ENCODE measurements at regions not wholly inside any gene's neighbourhood (a gene's known extent, or its start where the extent isn't known, plus 50 kb on each side); places are given as distances from the start of the nearest gene placed in this dataset.

DNA sequence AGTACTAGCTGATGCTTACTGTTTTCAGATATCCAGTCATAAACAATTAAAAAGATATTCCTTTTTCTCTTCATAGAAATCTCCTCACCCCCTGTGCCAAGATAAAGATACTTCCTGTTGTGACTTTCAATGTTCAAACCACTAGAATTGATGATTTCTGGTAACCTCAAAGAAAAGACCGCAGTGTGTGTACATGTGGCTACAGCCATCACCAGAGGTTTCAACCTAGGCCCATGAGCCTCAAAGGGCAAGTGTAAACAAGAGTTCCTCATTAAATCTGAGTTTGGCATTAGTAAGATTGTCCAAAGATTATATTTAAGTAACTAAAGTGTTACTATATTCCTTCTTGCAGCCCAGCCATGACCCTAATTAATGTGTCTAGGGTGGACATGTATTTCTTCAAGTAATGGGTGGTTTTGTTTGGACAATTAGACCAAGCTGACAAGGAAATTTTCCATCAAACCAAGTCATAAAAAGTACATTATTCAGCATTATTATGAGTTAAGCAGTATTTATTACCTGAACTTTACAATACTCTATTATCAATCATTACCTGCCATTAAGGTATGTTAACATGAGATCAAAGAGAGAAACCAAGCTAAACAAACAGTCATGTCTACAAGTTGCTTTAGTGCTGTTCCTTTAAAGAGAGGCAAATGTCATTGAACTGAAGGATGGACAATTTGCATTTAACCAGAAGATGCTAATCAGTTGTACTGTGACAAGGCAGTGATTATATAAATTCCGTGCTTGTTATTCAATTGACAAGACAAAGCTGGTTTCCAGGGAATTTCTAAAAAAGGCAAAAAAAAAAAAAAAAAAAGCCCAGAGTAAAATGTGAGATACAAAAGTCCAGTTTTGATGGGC is 382.7 kb downstream of the LNPK start:
- H3K27ac ChIP-seq (replicated peaks), result no peak overlapping the region
- TF ChIP-seq, protein P1, sequence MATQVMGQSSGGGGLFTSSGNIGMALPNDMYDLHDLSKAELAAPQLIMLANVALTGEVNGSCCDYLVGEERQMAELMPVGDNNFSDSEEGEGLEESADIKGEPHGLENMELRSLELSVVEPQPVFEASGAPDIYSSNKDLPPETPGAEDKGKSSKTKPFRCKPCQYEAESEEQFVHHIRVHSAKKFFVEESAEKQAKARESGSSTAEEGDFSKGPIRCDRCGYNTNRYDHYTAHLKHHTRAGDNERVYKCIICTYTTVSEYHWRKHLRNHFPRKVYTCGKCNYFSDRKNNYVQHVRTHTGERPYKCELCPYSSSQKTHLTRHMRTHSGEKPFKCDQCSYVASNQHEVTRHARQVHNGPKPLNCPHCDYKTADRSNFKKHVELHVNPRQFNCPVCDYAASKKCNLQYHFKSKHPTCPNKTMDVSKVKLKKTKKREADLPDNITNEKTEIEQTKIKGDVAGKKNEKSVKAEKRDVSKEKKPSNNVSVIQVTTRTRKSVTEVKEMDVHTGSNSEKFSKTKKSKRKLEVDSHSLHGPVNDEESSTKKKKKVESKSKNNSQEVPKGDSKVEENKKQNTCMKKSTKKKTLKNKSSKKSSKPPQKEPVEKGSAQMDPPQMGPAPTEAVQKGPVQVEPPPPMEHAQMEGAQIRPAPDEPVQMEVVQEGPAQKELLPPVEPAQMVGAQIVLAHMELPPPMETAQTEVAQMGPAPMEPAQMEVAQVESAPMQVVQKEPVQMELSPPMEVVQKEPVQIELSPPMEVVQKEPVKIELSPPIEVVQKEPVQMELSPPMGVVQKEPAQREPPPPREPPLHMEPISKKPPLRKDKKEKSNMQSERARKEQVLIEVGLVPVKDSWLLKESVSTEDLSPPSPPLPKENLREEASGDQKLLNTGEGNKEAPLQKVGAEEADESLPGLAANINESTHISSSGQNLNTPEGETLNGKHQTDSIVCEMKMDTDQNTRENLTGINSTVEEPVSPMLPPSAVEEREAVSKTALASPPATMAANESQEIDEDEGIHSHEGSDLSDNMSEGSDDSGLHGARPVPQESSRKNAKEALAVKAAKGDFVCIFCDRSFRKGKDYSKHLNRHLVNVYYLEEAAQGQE (IDR thresholded peaks at IDR 0.05; ENCODE audit: insufficient replicate concordance, low read depth), result no peak
- TF ChIP-seq POLR2AphosphoS5 (IDR thresholded peaks at IDR 0.05; ENCODE audit: low read depth) (no peak), GABPA (IDR thresholded peaks at IDR 0.05; ENCODE audit: low read depth) (no peak), SPI1 (IDR thresholded peaks at IDR 0.05; ENCODE audit: borderline replicate concordance, low read depth) (no peak)
- TF ChIP-seq, protein P2, sequence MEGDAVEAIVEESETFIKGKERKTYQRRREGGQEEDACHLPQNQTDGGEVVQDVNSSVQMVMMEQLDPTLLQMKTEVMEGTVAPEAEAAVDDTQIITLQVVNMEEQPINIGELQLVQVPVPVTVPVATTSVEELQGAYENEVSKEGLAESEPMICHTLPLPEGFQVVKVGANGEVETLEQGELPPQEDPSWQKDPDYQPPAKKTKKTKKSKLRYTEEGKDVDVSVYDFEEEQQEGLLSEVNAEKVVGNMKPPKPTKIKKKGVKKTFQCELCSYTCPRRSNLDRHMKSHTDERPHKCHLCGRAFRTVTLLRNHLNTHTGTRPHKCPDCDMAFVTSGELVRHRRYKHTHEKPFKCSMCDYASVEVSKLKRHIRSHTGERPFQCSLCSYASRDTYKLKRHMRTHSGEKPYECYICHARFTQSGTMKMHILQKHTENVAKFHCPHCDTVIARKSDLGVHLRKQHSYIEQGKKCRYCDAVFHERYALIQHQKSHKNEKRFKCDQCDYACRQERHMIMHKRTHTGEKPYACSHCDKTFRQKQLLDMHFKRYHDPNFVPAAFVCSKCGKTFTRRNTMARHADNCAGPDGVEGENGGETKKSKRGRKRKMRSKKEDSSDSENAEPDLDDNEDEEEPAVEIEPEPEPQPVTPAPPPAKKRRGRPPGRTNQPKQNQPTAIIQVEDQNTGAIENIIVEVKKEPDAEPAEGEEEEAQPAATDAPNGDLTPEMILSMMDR (IDR thresholded peaks at IDR 0.05; ENCODE audit: insufficient read depth, low read length), result no peak
- no peak for DNase-seq (ENCODE audit: low read depth in 1 of 2, low spot score in 1 of 2)
- no peaks in the 10 kb centered on the region for H3K27me3 ChIP-seq (ENCODE audit: insufficient read depth, poor library complexity, severe bottlenecking)
- H3K4me3 ChIP-seq (replicated peaks; ENCODE audit: insufficient read depth, low read length), result no peak overlapping the region

DNA sequence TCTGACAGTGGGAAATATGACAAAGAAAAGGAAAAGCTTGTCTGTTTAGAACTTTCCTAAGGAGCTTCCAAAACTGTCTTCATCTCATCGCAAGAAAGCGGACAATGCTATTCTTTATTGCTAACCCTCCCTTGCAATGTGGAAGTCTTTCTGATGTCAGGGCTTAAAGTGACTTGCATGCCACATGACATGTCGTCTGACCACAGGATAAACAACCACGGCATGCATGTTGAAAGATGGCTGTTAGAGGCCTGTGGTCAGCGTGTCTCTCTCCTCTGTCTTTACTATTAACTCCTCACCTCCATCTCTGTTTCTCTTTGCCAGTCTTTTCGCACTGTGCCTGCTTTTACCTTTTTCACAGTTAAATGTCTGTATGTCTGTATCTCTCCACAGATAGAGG is 389.8 kb downstream of the LNPK start:
- no peaks in the 10 kb centered on the region for H3K27me3 ChIP-seq (ENCODE audit: insufficient read depth, poor library complexity, severe bottlenecking)
- H3K27ac ChIP-seq (replicated peaks), result peak overlapping the region; percentile 14; the same call in 1 of the 2 replicates
- peak in 1 of 2 experiments; percentile 58 for DNase-seq (ENCODE audit: low read depth in 1 of 2, low spot score in 1 of 2)
- no peak overlapping the region for H3K4me3 ChIP-seq (replicated peaks; ENCODE audit: insufficient read depth, low read length)
- TF ChIP-seq GABPA (IDR thresholded peaks at IDR 0.05; ENCODE audit: low read depth) (no peak), SPI1 (IDR thresholded peaks at IDR 0.05; ENCODE audit: borderline replicate concordance, low read depth) (0 out of 2 replicates have a peak, but pooled peaks have one; percentile 8)

DNA sequence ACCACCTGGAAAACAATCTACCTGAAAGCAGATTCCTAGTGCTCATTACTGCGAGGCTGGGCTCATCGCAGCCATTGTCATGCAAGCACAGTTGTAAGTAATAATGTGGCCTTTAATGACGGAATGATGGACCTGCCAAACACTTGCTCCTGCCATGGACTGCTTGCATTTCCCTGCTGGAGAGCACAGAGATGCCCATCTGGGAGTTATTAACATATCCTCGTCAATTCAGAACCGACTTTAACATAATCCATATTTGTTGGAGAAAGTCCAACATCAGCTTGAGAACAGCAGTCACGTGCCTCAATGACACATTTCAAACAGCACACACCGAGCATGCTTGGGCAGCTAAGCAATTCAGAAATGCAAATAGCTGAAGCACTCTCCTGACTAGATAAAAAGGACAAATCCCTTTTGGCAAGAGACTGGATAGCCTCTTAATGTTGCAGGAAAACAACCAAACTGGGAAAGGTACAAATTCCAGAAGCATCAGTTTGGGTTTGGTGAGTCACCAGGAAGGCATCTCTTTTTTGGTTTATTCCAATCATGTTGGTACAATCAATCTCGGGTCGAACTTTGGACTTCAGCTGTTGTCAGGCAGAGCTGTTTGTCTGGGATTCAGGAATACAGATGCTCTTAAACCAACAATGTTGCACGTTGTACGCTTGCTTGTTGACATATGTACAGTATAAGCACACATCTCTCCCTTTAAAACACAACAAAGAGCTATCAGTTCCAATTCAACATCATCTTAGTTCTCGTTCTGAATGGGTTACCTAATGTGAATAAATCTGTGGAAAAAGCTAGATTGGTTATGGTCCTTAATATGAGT is 395.8 kb downstream of the LNPK start:
- Histone ChIP-seq H3K27me3 (ENCODE audit: insufficient read depth, poor library complexity, severe bottlenecking) (no peaks in the 10 kb centered on the region), H3K27ac (replicated peaks) (no peak overlapping the region), H3K4me3 (replicated peaks; ENCODE audit: insufficient read depth, low read length) (no peak overlapping the region)
- DNase-seq (ENCODE audit: low read depth in 1 of 2, low spot score in 1 of 2), result no peak
- TF ChIP-seq, protein P1 (IDR thresholded peaks at IDR 0.05; ENCODE audit: insufficient replicate concordance, low read depth), result no peak
- no peak for TF ChIP-seq SPI1 (IDR thresholded peaks at IDR 0.05; ENCODE audit: borderline replicate concordance, low read depth)
- TF ChIP-seq, protein P2 (IDR thresholded peaks at IDR 0.05; ENCODE audit: insufficient read depth, low read length), result no peak
- no peak for TF ChIP-seq POLR2AphosphoS5 (IDR thresholded peaks at IDR 0.05; ENCODE audit: low read depth)
- TF ChIP-seq GABPA (IDR thresholded peaks at IDR 0.05; ENCODE audit: low read depth), result no peak

DNA sequence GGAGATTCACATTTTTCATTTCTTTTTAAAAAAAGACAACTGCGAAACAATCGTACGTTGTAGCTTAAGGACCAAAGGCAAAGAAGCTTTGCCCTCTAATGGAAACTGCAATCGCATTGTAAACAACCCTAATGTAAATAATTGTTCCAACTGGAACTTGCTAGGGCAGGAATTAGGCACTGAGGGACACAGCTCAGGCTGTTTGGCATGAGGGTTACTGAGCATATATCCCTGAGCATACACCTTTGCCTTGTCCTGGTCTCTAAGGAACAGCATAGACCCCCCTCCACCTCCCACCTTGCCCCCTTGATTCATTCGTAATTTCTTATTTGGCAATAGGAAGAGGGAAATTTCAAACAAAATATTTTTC is 396.4 kb downstream of the LNPK start:
- no peaks in the 10 kb centered on the region for H3K27me3 ChIP-seq (ENCODE audit: insufficient read depth, poor library complexity, severe bottlenecking)
- no peak for DNase-seq (ENCODE audit: low read depth in 1 of 2, low spot score in 1 of 2)
- H3K27ac ChIP-seq (replicated peaks), result no peak overlapping the region
- TF ChIP-seq POLR2AphosphoS5 (IDR thresholded peaks at IDR 0.05; ENCODE audit: low read depth), result no peak
- TF ChIP-seq, protein P2 (IDR thresholded peaks at IDR 0.05; ENCODE audit: insufficient read depth, low read length), result no peak
- TF ChIP-seq, protein P1 (IDR thresholded peaks at IDR 0.05; ENCODE audit: insufficient replicate concordance, low read depth), result no peak
- no peak for TF ChIP-seq GABPA (IDR thresholded peaks at IDR 0.05; ENCODE audit: low read depth)
- TF ChIP-seq SPI1 (IDR thresholded peaks at IDR 0.05; ENCODE audit: borderline replicate concordance, low read depth), result no peak
- no peak overlapping the region for H3K4me3 ChIP-seq (replicated peaks; ENCODE audit: insufficient read depth, low read length)

All from HL-60 (cell line).